SJSA1 (cell line): ENCODE measurements at regions not wholly inside any gene's neighbourhood (a gene's known extent, or its start where the extent isn't known, plus 50 kb on each side); places are given as distances from the start of the nearest gene placed in this dataset.

ENCODE experiments used
- DNase-seq, 2 experiments: peaks; one replicate each; pipeline ENCODE4 v3.0.0-alpha.2; 2015 to 2020; ENCODE audit warnings: low spot score in 2 of 2, low read depth in 1 of 2
- H3K27ac ChIP-seq: fragments of 250-450 bp; sonication (Bioruptor Pico); 2 replicates; pipeline ENCODE4 v1.5.1; 2020; ENCODE audit warnings: mild to moderate bottlenecking, moderate library complexity
- H3K27me3 ChIP-seq: fragments of 250-450 bp; sonication (Bioruptor Pico); replicated peaks from 2 replicates; pipeline ENCODE4 v1.5.1; 2020; ENCODE audit warnings: mild to moderate bottlenecking, moderate library complexity
- H3K36me3 ChIP-seq: fragments of 250-450 bp; sonication (Bioruptor Pico); 2 replicates; pipeline ENCODE4 v1.5.1; 2020; ENCODE audit warnings: mild to moderate bottlenecking
- H3K4me1 ChIP-seq: fragments of 250-450 bp; sonication (Bioruptor Pico); replicated peaks from 2 replicates; pipeline ENCODE4 v1.6.1; 2021; ENCODE audit warnings: mild to moderate bottlenecking
- H3K4me3 ChIP-seq: fragments of 250-450 bp; sonication (Bioruptor Pico); 2 replicates; pipeline ENCODE4 v1.5.1; 2020; ENCODE audit warnings: mild to moderate bottlenecking
- H3K9me3 ChIP-seq: fragments of 250-450 bp; sonication (Bioruptor Pico); replicated peaks from 2 replicates; pipeline ENCODE4 v1.5.1; 2020; ENCODE audit warnings: mild to moderate bottlenecking

- Histone ChIP-seq H3K27me3 (no peaks in the 10 kb centered on the region), H3K9me3 (no peaks in the 10 kb centered on the region), H3K27ac (peak overlapping the region; percentile 100), H3K36me3 (peaks cover 20% of the 10 kb centered on the region), H3K4me3 (no peak overlapping the region), H3K4me1 (peaks cover 57% of the 10 kb centered on the region)
- DNase-seq: no peak
These were observed 244.8 kb downstream of the TLE3 start for GRCh38 chr15:69852916-69853315.

DNA sequence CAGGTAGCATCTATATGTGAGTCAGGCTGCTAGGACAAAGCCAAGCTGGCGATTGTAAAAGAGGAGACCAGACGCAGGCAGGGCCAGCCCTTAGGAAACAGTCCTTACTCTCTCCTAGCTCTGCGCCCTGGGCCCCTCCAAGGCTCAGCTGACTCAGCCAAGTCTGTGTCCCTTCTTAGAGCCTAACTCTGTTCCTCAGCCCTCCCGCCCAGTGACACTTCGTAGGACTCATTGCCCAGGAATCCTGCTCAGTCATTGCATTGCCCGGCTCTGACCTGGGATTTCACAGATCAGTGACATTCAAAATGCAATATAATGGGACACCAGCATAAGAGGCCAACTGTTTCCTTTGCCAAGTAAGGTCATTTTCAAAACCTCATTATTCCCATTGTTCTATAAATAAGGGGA lies 244.2 kb downstream of the TLE3 start:
- DNase-seq: peak; percentile 98 to 99
- no peak overlapping the region for H3K4me3 ChIP-seq
- H3K27me3 ChIP-seq: no peaks in the 10 kb centered on the region
- H3K4me1 ChIP-seq: peaks cover 62% of the 10 kb centered on the region
- no peaks in the 10 kb centered on the region for H3K9me3 ChIP-seq
- peaks cover 27% of the 10 kb centered on the region for H3K36me3 ChIP-seq
- peak overlapping the region; percentile 100 for H3K27ac ChIP-seq

- DNase-seq: no peak
These were observed 243.7 kb downstream of the TLE3 start for GRCh38 chr15:69854001-69854400.

DNA sequence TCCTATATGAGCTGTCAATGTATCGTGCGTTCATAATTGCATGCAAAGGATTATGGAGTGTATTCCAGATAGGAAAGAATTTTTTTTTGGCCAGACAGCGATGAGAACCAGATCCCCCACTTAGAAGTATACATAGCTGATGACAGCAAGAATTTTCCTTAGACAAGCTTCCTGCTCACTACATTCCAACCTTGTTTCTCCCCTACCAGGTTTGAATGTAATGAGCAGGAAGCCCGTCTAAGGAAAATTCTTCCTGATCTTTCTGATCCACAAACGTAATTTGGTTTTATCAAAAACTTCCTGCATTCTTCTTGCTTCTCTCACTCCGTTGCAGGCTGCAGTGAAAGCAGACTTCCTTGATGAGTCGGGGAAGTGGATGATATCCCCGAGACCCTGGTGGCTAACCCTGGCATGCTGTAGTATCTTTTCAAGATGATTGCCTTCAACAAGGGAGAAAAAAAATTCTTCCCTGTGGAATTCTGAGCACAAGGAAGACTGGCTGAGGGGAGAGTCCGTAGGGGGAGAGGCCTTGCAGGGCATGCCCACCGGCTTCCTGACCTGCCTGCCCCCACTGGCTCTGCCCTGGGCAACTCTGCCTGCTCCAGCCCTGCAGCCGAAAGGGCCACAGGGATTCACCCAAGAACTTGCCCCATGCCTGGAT lies 243.1 kb downstream of the TLE3 start:
- no peaks in the 10 kb centered on the region for H3K27me3 ChIP-seq
- peak overlapping the region; percentile 49 for H3K4me3 ChIP-seq
- H3K27ac ChIP-seq: peak overlapping the region; percentile 100
- H3K4me1 ChIP-seq: peaks cover 58% of the 10 kb centered on the region
- peaks cover 32% of the 10 kb centered on the region for H3K36me3 ChIP-seq
- peak; percentile 89 to 98 for DNase-seq
- no peaks in the 10 kb centered on the region for H3K9me3 ChIP-seq

More at GRCh38 chr15:69854001-69854400, 243.7 kb downstream of the TLE3 start:
- H3K9me3 ChIP-seq: no peaks in the 10 kb centered on the region
- peaks cover 58% of the 10 kb centered on the region for H3K4me1 ChIP-seq
- no peak overlapping the region for H3K4me3 ChIP-seq
- no peaks in the 10 kb centered on the region for H3K27me3 ChIP-seq
- H3K36me3 ChIP-seq: peaks cover 28% of the 10 kb centered on the region
- peak overlapping the region; percentile 100 for H3K27ac ChIP-seq

GRCh38 chr15:69855258-69856000 lies 242.3 kb downstream of the TLE3 start:
- Histone ChIP-seq H3K27me3 (no peaks in the 10 kb centered on the region), H3K9me3 (no peaks in the 10 kb centered on the region), H3K27ac (peak overlapping the region; percentile 100), H3K36me3 (peaks cover 39% of the 10 kb centered on the region), H3K4me1 (peaks cover 61% of the 10 kb centered on the region), H3K4me3 (peak overlapping the region; percentile 49)
- DNase-seq: peak; percentile 69 to 72

DNA sequence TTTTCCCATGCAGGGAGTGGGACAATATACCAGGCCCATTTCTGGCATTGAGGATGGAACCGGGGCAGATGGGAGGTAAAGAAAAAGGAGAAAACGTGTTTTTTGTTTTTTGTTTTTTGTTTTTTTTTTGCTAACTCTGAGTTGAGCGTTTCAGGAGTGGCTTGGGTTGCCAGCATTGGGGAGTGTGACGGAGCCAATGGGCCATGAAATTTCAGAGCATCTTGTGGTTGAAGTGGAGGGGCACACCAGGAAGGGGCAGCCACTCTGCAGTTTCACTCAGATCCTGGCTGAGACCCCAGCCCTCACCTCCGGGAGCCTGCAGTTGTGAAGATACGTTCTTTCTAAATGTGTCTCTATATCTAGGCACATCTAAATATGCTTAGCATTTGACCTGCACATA lies 240.5 kb downstream of the TLE3 start:
- Histone ChIP-seq H3K9me3 (no peaks in the 10 kb centered on the region), H3K27ac (no peak overlapping the region), H3K36me3 (peaks cover 55% of the 10 kb centered on the region), H3K4me3 (no peak overlapping the region), H3K27me3 (no peaks in the 10 kb centered on the region), H3K4me1 (peaks cover 68% of the 10 kb centered on the region)
- DNase-seq: no peak

- peaks cover 55% of the 10 kb centered on the region for H3K36me3 ChIP-seq
- no peaks in the 10 kb centered on the region for H3K27me3 ChIP-seq
- no peak overlapping the region for H3K4me3 ChIP-seq
- peak in 1 of 2 experiments; percentile 14 for DNase-seq
- H3K9me3 ChIP-seq: no peaks in the 10 kb centered on the region
- H3K27ac ChIP-seq: no peak overlapping the region
- H3K4me1 ChIP-seq: peaks cover 68% of the 10 kb centered on the region
These were observed 239.9 kb downstream of the TLE3 start for GRCh38 chr15:69857686-69858391.

GRCh38 chr15:69858456-69858855 lies 239.3 kb downstream of the TLE3 start:
- H3K27me3 ChIP-seq: no peaks in the 10 kb centered on the region
- H3K9me3 ChIP-seq: no peaks in the 10 kb centered on the region
- H3K4me1 ChIP-seq: peaks cover 68% of the 10 kb centered on the region
- H3K36me3 ChIP-seq: peaks cover 61% of the 10 kb centered on the region
- DNase-seq: peak in 1 of 2 experiments; percentile 34
- no peak overlapping the region for H3K27ac ChIP-seq
- H3K4me3 ChIP-seq: no peak overlapping the region

DNA sequence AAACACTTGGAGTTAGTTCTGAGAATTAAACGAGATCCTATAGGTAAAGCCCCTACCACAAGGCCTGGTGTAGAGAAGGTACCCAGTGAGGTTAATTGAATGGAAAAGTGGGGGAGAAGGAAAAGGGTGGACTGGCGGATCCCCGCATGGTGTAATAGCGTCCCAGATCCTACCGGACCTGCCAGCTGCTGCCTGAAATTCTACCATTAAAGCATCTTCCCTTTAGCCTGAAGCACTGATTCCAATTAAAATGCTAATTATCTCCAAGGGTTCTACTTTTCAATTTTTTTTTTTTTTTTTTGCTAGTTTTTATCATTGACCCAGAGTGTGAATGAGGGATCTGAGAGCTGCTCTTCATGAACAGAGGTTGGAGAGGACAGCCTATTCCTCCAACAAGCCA lies 237.9 kb downstream of the TLE3 start:
- peak in 1 of 2 experiments; percentile 14 for DNase-seq
- Histone ChIP-seq H3K36me3 (peaks cover 75% of the 10 kb centered on the region), H3K9me3 (no peaks in the 10 kb centered on the region), H3K4me1 (peaks cover 60% of the 10 kb centered on the region), H3K27ac (no peak overlapping the region), H3K4me3 (no peak overlapping the region), H3K27me3 (no peaks in the 10 kb centered on the region)

DNA sequence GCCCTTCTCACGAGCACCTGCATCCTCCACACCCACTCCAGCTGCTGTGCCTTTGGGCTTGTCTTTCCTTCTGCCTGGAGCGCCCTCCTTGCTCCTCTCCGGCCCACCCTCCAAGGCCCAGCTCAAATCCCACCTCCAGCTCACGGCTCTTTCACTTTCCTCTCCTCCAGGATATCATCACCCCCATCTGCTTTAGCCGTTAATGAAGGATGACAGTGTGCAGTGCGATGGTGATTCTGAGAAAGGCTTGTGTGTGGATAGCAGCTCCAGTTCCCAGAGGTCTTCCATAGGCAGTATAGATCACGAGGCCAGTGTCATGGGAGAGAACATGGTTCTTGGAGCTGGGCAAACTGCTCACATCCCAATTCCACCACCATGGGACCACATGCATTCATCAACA lies 237.4 kb downstream of the TLE3 start:
- Histone ChIP-seq H3K27me3 (no peaks in the 10 kb centered on the region), H3K4me3 (no peak overlapping the region), H3K9me3 (no peaks in the 10 kb centered on the region), H3K4me1 (peaks cover 60% of the 10 kb centered on the region), H3K27ac (no peak overlapping the region), H3K36me3 (peaks cover 75% of the 10 kb centered on the region)
- DNase-seq: peak in 1 of 2 experiments; percentile 11

- Histone ChIP-seq H3K36me3 (peaks cover 77% of the 10 kb centered on the region), H3K4me1 (peaks cover 57% of the 10 kb centered on the region), H3K9me3 (no peaks in the 10 kb centered on the region), H3K4me3 (no peak overlapping the region), H3K27ac (no peak overlapping the region), H3K27me3 (no peaks in the 10 kb centered on the region)
- peak in 1 of 2 experiments; percentile 10 for DNase-seq
These were observed 236.8 kb downstream of the TLE3 start for GRCh38 chr15:69860921-69861320.

GRCh38 chr15:69861331-69862171 lies 236.2 kb downstream of the TLE3 start:
- Histone ChIP-seq H3K4me1 (peaks cover 51% of the 10 kb centered on the region), H3K4me3 (no peak overlapping the region), H3K9me3 (no peaks in the 10 kb centered on the region), H3K27ac (peak overlapping the region; percentile 34), H3K36me3 (peaks cover 77% of the 10 kb centered on the region), H3K27me3 (no peaks in the 10 kb centered on the region)
- peak; percentile 62 to 65 for DNase-seq

DNA sequence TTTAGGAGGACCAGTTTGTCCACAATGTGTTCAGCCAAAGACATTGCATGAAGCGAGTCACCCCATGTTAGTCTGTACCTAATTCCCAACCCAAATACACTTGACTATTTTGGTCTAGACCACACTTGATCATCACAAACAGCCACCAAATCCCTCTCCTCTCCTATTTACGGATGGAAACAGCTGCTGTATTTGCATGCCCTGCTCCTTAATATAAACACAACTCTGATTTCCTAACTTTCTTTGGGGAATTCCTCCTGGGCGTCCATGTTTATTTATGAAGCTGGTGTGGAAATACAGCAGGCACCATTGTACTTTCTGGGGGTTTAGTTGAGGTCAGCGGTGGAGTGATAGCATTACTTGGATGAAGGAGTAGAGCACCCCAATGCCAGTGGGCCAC lies 235.2 kb downstream of the TLE3 start:
- Histone ChIP-seq H3K36me3 (peaks cover 80% of the 10 kb centered on the region), H3K4me1 (peaks cover 43% of the 10 kb centered on the region), H3K27me3 (no peaks in the 10 kb centered on the region), H3K9me3 (no peaks in the 10 kb centered on the region), H3K27ac (peak overlapping the region; percentile 34), H3K4me3 (no peak overlapping the region)
- DNase-seq: peak in 1 of 2 experiments; percentile 84
